B cell (primary cell): ENCODE measurements at regions not wholly inside any gene's neighbourhood (a gene's known extent, or its start where the extent isn't known, plus 50 kb on each side); places are given as distances from the start of the nearest gene placed in this dataset.

ENCODE experiments used
- CTCF ChIP-seq: fragments of 200-600 bp; IDR thresholded peaks from one replicate; pipeline ENCODE4 v1.8.0; 2022; ENCODE audit warnings: antibody characterized with exemption, mild to moderate bottlenecking
- EZH2 ChIP-seq: IDR thresholded peaks from 2 replicates; pipeline ENCODE4 v1.6.1; 2012; ENCODE audit warnings: borderline replicate concordance, low read depth, mild to moderate bottlenecking, moderate library complexity, low read length; ENCODE audit not compliant: insufficient read depth, poor library complexity, severe bottlenecking

GRCh38 chr14:38799671-38800070 is 303.4 kb downstream of the SEC23A start:
- no peak for TF ChIP-seq CTCF
- TF ChIP-seq EZH2: no peak
